ENCODE measurements at regions not wholly inside any gene's neighbourhood (a gene's known extent, or its start where the extent isn't known, plus 50 kb on each side); places are given as distances from the start of the nearest gene placed in this dataset.
"Not testable (repeated sequence)": the region's sequence is repeated elsewhere in the genome, so short reads cannot be mapped to it uniquely, and the experiment has no call there.

DNA sequence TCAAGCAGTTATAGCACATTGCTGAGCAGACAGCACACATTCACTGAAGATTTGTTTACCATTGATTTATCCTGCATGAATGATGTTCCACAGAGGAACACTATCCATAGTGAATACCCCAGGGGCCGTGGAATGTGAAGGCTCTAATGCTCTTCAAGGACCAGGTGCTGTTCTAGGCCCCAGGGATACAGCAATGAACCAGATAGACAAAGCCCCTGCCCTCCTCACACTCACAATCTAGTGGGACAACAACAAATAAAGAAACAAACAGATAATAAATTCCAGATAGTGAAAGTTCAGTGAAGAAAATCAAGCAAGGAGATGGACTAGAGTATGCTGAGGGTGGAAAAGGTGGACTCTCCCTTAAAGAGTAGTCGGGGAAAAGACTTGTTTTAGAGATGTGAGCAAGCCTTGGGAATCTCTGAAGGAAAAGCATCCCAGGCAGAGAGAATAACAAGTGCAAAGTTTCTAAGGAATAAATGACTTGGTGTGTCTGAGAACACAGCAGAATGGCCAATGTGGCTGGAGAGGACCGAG is 117.7 kb downstream of the CCDC71L start:
- TF ChIP-seq, protein P1, sequence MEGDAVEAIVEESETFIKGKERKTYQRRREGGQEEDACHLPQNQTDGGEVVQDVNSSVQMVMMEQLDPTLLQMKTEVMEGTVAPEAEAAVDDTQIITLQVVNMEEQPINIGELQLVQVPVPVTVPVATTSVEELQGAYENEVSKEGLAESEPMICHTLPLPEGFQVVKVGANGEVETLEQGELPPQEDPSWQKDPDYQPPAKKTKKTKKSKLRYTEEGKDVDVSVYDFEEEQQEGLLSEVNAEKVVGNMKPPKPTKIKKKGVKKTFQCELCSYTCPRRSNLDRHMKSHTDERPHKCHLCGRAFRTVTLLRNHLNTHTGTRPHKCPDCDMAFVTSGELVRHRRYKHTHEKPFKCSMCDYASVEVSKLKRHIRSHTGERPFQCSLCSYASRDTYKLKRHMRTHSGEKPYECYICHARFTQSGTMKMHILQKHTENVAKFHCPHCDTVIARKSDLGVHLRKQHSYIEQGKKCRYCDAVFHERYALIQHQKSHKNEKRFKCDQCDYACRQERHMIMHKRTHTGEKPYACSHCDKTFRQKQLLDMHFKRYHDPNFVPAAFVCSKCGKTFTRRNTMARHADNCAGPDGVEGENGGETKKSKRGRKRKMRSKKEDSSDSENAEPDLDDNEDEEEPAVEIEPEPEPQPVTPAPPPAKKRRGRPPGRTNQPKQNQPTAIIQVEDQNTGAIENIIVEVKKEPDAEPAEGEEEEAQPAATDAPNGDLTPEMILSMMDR (IDR thresholded peaks at IDR 0.05; ENCODE audit: low read depth, low read length), result no peak
- no peak for DNase-seq (ENCODE audit: extremely low read depth, low read depth)

DNA sequence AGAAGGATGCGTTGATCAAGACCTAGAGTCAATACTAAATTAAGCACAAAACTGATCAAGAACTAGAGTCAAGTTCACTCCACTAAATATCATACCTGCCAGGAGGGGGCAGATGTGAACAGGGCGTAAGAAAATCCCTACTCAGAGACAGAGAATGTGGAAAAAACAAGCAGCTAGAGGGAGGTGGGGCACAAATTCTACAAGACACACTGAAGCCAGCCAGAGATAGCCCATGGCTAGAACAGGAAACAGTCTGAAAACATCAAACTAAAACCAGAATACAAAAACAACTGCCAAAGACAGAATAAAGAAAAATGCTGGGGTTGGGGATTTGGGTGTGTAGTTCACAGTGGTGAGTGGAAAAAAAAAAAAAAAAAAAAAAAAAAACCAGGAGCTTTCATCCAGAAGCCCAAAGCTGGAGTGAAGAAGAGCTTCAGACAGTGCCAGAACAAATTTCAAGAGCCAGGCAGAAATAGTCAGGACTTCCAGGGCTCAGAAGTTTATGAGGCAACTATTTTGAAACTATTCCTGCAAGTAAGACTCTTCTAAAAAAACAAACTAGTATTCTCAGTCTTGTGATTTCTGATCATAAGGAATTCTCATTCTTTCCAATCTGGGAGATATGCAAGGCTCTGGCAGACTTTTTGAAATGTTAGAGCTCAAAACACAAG is 118.3 kb downstream of the CCDC71L start:
- DNase-seq (ENCODE audit: extremely low read depth, low read depth), result peak; percentile 73
- TF ChIP-seq, protein P1 (IDR thresholded peaks at IDR 0.05; ENCODE audit: low read depth, low read length), result peak; percentile 62

DNA sequence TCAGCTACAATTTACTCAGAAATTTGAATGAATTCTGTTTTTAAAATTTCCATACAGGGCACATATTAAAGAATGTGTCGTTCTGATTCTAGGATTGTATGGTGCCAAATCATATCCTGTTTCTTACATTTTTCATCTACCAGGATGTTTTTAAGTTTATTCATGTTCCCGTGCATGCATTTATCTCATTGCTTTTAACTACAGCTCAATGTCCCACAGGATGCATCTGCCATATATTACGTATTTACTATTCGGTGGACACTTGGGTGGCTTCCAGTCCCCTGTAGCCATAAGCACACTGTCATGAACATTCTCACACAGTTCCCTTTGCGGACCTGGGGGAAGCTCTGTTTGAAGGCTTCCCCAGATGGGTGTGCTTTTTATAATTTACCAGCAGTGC is 122.3 kb downstream of the CCDC71L start:
- TF ChIP-seq, protein P1 (IDR thresholded peaks at IDR 0.05; ENCODE audit: low read depth, low read length), result no peak
- no peak for DNase-seq (ENCODE audit: extremely low read depth, low read depth)

DNA sequence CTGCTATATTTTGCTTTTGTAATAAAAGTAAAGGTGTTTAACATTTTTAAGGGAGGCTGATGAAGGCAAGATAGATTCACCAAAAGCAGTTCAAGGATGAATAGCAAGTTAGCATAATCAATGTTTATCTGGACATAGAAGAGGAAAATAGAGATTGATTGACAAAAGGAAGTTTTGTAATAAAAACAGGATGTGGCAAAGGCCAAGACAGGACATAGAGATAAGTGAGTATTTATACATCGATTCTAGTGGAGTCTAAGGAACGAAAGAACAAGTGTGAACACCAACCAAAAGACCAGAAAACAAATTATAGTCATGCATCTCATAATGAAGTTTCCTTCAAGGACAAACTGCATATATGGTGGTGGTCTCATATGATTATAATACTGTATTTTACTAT is 123.8 kb downstream of the CCDC71L start:
- TF ChIP-seq, protein P1 (IDR thresholded peaks at IDR 0.05; ENCODE audit: low read depth, low read length), result no peak
- no peak for DNase-seq (ENCODE audit: extremely low read depth, low read depth)

DNA sequence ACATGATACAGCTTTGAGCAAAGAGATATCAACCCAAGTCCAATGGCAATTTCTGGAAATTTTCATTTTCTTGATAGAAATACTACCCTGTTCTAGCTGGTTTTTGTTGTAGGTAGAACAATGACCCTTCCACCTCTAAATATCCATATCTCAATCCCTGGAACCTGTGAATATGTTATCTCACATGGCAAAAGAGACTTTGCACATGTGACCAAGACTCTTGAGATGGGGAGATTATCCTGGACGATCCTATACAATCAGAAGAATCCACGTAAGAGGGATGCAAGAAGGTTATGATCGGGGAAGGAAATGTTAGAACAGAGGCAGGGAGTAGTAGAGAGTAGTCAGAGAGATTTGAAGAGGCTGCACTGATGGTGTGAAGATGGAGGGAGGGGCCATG is 124.9 kb downstream of the CCDC71L start:
- TF ChIP-seq, protein P1 (IDR thresholded peaks at IDR 0.05; ENCODE audit: low read depth, low read length), result no peak
- DNase-seq (ENCODE audit: extremely low read depth, low read depth), result no peak

DNA sequence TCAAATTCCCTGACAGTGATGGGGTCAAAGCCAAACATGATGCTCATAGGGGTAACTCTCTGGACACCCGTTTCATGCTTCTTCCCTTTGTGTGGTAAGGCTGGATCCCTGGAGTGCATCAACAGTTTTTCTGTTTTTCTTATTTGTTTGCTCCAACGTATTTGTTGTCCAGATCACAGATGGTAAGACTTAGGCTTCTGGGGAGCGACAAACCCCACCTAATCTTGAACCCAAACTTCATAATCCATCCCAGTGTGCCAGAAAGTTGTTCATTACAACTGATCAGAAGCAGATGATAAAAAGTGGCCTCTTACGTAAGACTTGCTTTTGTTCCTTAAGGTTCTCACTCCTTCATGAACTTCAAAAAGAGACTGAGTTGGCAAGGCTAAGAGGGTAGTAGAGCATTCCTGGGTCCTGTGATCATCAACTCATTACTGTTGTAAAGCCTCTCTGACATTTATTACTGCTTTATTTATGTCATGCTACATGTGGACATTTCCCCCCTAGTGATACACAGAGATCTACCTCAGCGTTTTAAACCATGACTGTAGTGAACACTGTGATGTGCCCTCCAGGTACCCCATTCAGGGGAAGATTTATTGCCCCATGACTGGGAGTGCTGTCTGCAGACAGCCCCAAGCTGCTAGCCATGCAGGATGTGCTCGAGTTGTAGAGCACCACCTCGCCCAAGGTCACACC is 125.6 kb downstream of the CCDC71L start:
- TF ChIP-seq, protein P1 (IDR thresholded peaks at IDR 0.05; ENCODE audit: low read depth, low read length), result no peak
- DNase-seq (ENCODE audit: extremely low read depth, low read depth), result peak; percentile 54

DNA sequence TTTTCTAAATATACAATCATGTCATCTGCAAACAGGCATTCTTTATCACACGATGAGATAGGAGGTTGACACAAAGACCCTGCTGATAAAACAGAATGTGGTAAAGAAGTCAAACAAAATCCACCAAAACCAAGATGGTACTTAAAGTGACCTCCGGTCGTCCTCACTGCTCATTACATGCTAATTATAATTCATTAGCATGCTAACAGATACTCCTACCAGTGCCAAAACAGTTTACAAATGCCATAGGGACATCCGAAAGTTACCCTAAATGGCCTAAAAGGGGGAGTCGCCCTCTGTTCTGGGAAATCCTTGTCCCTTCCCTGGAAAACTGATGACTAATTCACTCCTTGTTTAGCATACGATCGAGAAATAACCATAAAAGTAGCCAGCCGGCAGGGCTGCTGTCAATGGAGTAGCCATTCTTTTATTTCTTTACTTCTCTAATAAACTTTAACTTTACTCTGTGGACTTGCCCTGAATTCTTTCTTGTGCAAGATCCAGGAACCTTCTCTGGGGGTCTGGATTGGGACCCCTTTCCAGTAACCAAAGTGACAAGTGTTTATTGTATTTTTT is 126.6 kb downstream of the CCDC71L start:
- TF ChIP-seq, protein P1 (IDR thresholded peaks at IDR 0.05; ENCODE audit: low read depth, low read length), result no peak
- DNase-seq (ENCODE audit: extremely low read depth, low read depth), result no peak

DNA sequence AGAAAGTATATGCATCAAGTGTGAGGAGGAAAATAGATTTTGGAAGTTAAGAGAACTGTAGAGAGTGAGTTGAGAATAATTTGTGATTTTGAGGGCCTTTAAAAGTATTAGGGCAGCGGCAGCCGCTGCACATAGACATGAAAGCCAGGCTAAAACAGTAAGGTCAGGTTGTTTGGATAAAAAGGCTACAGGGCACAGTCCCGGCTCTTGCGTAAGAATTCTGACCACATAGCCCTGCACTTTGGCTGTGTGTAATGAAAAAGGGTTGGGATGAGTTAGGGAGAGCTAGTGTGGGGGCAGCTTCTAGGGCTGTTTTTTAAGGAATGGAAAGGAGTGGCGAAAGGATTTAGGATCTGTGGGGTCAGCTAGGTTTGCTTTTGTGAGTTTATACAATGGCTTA is 130.8 kb downstream of the CCDC71L start:
- DNase-seq (ENCODE audit: extremely low read depth, low read depth), result not testable (repeated sequence)

DNA sequence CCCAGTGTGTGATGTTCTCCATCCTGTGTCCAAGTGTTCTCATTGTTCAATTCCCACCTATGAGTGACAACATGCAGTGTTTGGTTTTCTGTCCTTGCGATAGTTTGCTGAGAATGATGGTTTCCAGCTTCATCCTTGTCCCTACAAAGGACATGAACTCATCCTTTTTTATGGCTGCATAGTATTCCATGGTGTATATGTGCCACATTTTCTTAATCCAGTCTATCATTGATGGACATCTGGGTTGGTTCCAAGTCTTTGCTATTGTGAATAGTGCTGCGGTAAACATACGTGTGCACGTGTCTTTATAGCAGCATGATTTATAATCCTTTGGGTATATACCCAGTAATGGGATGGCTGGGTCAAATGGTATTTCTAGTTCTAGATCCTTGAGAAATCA is 134.3 kb downstream of the CCDC71L start:
- DNase-seq (ENCODE audit: extremely low read depth, low read depth), result not testable (repeated sequence)

Data from AG09319 (cell line).